HG03135 (cell line): ENCODE measurements at regions not wholly inside any gene's neighbourhood (a gene's known extent, or its start where the extent isn't known, plus 50 kb on each side); places are given as distances from the start of the nearest gene placed in this dataset.
"Not testable (repeated sequence)": the region's sequence is repeated elsewhere in the genome, so short reads cannot be mapped to it uniquely, and the experiment has no call there.

Experiments used
- ATAC-seq: cut with Tn5 transposase; IDR thresholded peaks from one replicate; pipeline ENCODE4 v1.9.1; 2021; ENCODE audit warnings: mild to moderate bottlenecking, moderate library complexity; ENCODE audit not compliant: unreplicated experiment

GRCh38 chrX:122850326-122850725 is 333.8 kb upstream of the GRIA3 start:
- ATAC-seq, result no peak

GRCh38 chrX:122856205-122856604 is 327.9 kb upstream of the GRIA3 start:
- ATAC-seq, result no peak

GRCh38 chrX:122857734-122858133 is 326.3 kb upstream of the GRIA3 start:
- ATAC-seq, result no peak

- ATAC-seq, result no peak
These were observed 321.0 kb upstream of the GRIA3 start for GRCh38 chrX:122863067-122863466.

GRCh38 chrX:122866532-122866931 is 317.5 kb upstream of the GRIA3 start:
- no peak for ATAC-seq

- no peak for ATAC-seq
These were observed 315.4 kb upstream of the GRIA3 start for GRCh38 chrX:122868631-122869030.

- no peak for ATAC-seq
These were observed 314.9 kb upstream of the GRIA3 start for GRCh38 chrX:122869171-122869570.

- ATAC-seq, result no peak
These were observed 305.8 kb upstream of the GRIA3 start for GRCh38 chrX:122878269-122878668.

- no peak for ATAC-seq
These were observed 303.1 kb upstream of the GRIA3 start for GRCh38 chrX:122880952-122881351.

GRCh38 chrX:122890729-122891128 is 293.3 kb upstream of the GRIA3 start:
- no peak for ATAC-seq

GRCh38 chrX:122906726-122907125 is 277.4 kb upstream of the GRIA3 start:
- no peak for ATAC-seq

GRCh38 chrX:122907375-122907774 is 276.7 kb upstream of the GRIA3 start:
- ATAC-seq, result no peak

- no peak for ATAC-seq
These were observed 273.4 kb upstream of the GRIA3 start for GRCh38 chrX:122910697-122911096.

- no peak for ATAC-seq
These were observed 270.9 kb upstream of the GRIA3 start for GRCh38 chrX:122913134-122913533.

- no peak for ATAC-seq
These were observed 270.3 kb upstream of the GRIA3 start for GRCh38 chrX:122913764-122914163.

- ATAC-seq, result no peak
These were observed 269.8 kb upstream of the GRIA3 start for GRCh38 chrX:122914256-122914655.

GRCh38 chrX:122934131-122934530 is 249.9 kb upstream of the GRIA3 start:
- ATAC-seq, result no peak

- no peak for ATAC-seq
These were observed 243.9 kb upstream of the GRIA3 start for GRCh38 chrX:122940199-122940598.

- no peak for ATAC-seq
These were observed 242.3 kb upstream of the GRIA3 start for GRCh38 chrX:122941806-122942205.

GRCh38 chrX:122943918-122944317 is 240.2 kb upstream of the GRIA3 start:
- no peak for ATAC-seq

- ATAC-seq, result no peak
These were observed 238.8 kb upstream of the GRIA3 start for GRCh38 chrX:122945328-122945727.

- no peak for ATAC-seq
These were observed 211.5 kb upstream of the GRIA3 start for GRCh38 chrX:122972604-122973003.

- ATAC-seq, result no peak
These were observed 201.6 kb upstream of the GRIA3 start for GRCh38 chrX:122982521-122982920.

GRCh38 chrX:123002844-123003243 is 181.2 kb upstream of the GRIA3 start:
- ATAC-seq, result not testable (repeated sequence)
